KG1 (cell line): ENCODE measurements at regions not wholly inside any gene's neighbourhood (a gene's known extent, or its start where the extent isn't known, plus 50 kb on each side); places are given as distances from the start of the nearest gene placed in this dataset.

ENCODE experiments used
- DNase-seq: peaks from one replicate; lab custom pipeline; 2025; lab: John Stamatoyannopoulos, UW

- no peak for DNase-seq
Measured at GRCh38 chr1:105865546-105865945, 1190.9 kb upstream of the PRMT6 start.

GRCh38 chr1:105872817-105873216 lies 1183.7 kb upstream of the PRMT6 start:
- no peak for DNase-seq

- no peak for DNase-seq
Measured at GRCh38 chr1:105874621-105875020, 1181.9 kb upstream of the PRMT6 start.

- DNase-seq = no peak
Measured at GRCh38 chr1:105886309-105886708, 1170.2 kb upstream of the PRMT6 start.

- no peak for DNase-seq
Measured at GRCh38 chr1:105891308-105891707, 1165.2 kb upstream of the PRMT6 start.

- DNase-seq = no peak
Measured at GRCh38 chr1:105894006-105894405, 1162.5 kb upstream of the PRMT6 start.

GRCh38 chr1:105909811-105910210 lies 1146.7 kb upstream of the PRMT6 start:
- no peak for DNase-seq

GRCh38 chr1:105914403-105914802 lies 1142.1 kb upstream of the PRMT6 start:
- DNase-seq = no peak

GRCh38 chr1:105934806-105935205 lies 1121.7 kb upstream of the PRMT6 start:
- no peak for DNase-seq

- DNase-seq = no peak
Measured at GRCh38 chr1:105964879-105965278, 1091.6 kb upstream of the PRMT6 start.

- no peak for DNase-seq
Measured at GRCh38 chr1:105997516-105997915, 1059.0 kb upstream of the PRMT6 start.

- no peak for DNase-seq
Measured at GRCh38 chr1:106022312-106022902, 1034.1 kb upstream of the PRMT6 start.

GRCh38 chr1:106027871-106028270 lies 1028.6 kb upstream of the PRMT6 start:
- no peak for DNase-seq

GRCh38 chr1:106037526-106037925 lies 1018.9 kb upstream of the PRMT6 start:
- DNase-seq = no peak

- no peak for DNase-seq
Measured at GRCh38 chr1:106038260-106038659, 1018.2 kb upstream of the PRMT6 start.

GRCh38 chr1:106043971-106044370 lies 1012.5 kb upstream of the PRMT6 start:
- DNase-seq = no peak

- no peak for DNase-seq
Measured at GRCh38 chr1:106047210-106047609, 1009.3 kb upstream of the PRMT6 start.

- DNase-seq = no peak
Measured at GRCh38 chr1:106049595-106049994, 1006.9 kb upstream of the PRMT6 start.

- no peak for DNase-seq
Measured at GRCh38 chr1:106055855-106056254, 1000.6 kb upstream of the PRMT6 start.

GRCh38 chr1:106061586-106062495 lies 994.6 kb upstream of the PRMT6 start:
- no peak for DNase-seq

- DNase-seq = no peak
Measured at GRCh38 chr1:106063510-106063909, 993.0 kb upstream of the PRMT6 start.

- no peak for DNase-seq
Measured at GRCh38 chr1:106072909-106073600, 983.4 kb upstream of the PRMT6 start.
